GM18511 (cell line): ENCODE measurements at regions not wholly inside any gene's neighbourhood (a gene's known extent, or its start where the extent isn't known, plus 50 kb on each side); places are given as distances from the start of the nearest gene placed in this dataset.

Source experiments
- ATAC-seq: cut with Tn5 transposase; IDR thresholded peaks from one replicate; pipeline ENCODE4 v1.9.1; 2021; ENCODE audit warnings: mild to moderate bottlenecking, moderate library complexity; ENCODE audit not compliant: unreplicated experiment

DNA sequence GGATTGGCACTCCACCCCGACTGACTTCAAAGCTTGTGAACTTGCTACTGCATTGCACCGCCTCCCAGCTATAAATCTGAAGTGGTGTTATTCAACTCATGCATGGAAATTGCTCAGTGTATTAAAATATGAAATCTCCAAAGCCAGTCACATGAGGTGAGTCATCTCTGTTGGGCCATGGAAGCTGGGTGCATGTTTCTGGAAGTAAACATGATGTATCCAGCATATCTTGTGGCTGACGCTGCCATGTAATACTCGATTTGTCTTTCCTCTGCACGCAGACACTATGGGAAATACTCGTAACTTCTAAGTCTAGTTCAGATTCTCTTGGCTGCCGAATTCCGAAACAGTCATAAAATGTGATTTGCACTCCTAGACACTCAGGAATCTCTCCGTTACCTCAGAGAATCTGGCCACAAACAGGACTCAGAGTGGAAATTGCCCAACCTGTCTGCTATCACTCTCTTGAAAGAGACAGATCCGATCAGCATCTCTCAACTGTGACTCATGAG, 154.9 kb upstream of the MPPED2 start:
- ATAC-seq = no peak

DNA sequence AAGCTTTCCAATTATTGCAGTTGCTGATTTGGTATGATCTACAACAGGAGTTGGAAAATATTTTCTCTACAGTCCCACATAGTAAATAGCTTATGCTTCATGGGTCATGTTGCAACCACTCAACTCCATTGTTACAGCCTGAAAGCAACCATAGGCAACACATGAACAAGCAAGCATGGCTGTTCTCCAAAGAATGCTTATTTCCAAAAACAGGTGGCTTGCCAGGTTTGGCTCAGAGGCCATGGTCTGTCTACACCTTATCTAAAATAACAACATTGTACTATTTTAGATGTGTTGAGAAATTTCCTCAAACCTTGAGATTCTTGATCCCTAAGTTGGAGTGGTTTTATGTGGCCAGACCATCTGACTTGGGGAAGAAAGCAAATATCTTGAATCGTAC, 153.9 kb upstream of the MPPED2 start:
- no peak for ATAC-seq

DNA sequence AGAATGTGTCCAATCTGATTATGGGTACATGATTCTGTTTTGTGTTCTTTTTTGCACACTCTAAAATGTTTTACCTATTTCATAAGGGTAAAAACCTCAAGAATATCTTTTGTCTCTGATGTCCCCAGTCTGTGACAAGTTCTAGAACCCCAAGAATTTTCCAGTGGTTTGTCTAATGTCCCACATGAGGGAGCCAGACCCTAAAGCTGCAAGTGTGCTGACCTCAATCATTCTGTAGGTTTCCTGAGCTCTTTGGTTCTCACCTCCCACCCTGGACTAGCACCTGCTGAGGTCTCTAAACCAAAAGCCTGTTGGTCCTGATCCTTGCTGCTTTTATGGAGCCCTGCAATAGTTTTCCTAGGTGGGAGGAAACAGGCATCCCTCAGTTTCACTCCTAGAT, 149.8 kb upstream of the MPPED2 start:
- ATAC-seq = no peak

DNA sequence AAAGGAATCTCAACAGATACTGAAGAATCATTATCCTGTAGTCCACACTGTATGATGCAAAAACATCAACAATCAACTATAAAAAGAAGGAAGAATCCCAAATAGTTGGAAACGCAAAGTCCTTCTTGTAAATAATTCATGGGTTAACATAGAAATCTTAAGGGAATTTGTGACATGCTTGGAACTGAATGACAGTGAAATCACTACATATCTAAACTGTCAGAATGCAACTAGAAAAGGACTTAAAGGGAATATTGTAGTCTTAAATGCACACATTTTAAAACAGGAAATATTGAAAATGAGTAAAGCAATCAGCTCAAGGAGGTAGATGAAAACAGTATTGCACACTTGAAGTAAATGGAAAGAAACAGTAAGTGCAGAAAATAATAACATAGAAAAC, 147.6 kb upstream of the MPPED2 start:
- ATAC-seq = no peak

DNA sequence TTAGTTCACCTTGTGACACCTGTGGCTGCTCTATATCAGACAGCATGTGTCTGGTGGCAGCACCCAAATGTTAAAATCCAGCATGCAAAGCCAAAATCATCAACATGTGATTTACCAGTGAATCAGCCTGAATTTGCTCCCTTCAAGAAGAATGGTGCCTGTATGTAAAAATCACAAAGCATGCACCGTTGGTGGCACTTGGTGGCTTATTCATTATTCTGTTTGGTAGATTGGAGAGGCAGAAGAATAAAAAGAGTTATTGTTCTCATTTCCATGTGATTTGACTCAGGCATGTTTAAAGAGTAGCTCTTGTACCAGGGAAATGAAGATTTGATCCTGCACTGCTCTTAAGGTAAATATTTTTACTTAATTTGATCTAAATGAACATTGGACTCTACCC, 143.9 kb upstream of the MPPED2 start:
- no peak for ATAC-seq

DNA sequence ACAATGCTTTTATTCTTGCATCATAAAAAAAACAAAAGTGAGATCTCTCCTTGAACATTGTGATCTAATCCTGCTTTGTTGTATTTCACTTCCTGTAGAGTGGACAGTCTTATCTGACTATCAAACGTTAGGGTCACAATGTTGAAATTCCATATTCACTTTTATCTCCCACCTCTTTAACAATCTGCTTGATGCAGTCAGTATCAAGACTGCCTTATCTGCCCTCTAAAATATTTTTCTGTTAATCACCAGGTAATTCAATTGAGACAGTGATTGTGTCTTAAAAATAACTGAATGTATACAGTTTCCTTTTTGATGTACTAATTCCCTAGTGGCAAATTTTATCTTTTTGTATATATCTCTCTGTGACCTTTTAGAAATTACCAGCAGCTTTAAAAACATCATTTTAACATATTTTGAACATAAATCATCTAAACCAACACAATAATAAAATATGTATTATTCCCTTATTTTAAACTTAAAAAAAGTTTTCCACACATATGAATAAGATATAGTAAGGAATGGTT, 143.1 kb upstream of the MPPED2 start:
- ATAC-seq = no peak

DNA sequence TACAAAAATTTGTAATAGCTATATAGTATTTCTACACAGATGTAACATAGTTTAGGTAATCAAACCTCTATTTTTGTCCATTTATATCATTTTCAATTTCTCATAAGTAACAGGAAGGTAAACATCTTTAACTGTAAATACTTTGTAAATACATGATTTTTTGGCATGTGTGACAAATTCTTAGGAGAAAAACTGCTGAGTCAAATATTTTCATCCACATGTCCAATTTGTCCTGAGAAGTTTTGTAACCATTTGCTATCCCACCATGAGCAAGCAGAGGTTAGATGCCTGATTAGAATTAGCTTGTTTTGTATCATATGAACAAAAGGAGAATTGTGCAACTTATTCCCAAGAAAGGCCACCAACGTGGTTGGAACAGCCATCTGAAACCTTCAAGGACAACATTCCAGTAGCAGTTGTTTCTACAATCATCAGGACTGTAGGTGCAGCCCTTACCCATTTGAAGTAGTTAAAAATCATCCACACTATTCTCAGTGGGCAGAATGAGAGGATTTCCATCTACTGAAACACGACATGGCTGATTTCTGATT, 139.6 kb upstream of the MPPED2 start:
- no peak for ATAC-seq

DNA sequence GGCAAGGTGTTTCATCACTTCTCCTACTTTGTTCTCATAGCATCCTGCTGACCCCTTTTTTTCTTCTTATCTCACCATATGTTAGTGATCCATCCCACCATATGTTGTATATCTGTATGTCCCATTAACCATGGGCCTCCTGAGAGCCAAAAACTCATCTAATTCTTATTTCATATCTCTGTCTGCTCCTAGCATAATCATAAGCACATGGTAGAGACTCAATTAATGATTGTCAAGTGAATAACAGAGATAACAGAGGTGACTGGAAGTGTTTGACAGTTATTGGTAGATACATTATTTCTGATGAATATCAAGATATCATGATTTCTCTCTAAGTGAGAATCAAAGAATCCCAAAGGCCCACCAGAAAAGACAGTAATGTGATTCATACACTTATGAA, 138.1 kb upstream of the MPPED2 start:
- no peak for ATAC-seq

DNA sequence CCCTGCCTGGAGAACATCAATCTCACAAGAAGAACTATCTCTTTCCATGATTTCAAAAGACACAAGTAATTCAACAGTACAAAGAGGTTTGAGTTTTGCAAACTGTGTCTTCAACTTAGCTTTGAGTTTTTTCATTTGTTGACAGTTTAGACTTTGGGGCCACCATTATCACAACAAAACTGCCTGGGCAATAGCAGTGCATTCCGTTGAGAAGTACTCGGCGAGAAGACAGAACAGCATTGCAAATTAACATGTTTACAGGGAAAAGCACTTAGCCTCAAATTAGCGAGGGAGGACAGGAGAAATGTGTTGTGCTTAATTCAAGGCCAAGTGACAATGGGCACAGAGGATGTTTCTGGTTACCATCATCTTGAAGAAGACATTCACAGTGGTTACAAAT, 133.2 kb upstream of the MPPED2 start:
- ATAC-seq = no peak

DNA sequence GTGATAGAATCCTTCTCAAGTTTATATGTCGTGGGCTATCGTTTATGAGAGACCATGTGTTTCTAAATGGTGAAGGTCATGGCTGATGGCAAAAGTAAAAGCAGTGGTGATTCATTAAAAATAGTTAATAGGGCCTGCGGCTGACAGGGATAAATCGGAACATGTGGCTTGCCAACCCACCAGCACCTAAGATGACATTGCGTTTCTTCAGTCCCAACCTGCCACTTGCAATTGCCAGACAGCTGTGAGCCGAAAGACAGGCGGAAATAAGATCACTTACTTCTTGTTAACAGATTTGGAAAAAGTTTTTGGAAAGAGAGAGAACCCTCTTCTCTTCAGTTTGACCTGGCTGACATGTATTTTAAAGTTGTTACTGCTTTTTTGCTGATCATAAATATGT, 131.5 kb upstream of the MPPED2 start:
- ATAC-seq = no peak

DNA sequence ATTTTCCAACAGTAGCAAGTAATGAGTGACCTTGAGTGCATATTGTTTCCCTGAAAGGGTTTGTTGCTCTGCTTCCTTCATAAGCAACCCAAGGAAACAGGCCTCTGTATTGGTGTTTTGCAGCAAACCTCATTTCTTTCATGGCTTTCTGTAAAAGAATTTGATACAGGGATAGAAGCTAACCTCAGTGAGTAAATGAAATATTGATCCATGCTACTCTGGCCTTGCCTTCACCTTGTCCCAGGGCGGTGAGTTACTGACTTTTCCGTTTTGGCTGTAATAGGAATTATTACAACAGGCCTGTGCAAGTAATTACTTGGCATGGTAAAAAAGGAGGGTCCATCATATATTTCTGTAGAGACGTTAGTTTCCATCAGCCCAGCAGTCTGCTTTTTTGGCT, 130.9 kb upstream of the MPPED2 start:
- no peak for ATAC-seq

DNA sequence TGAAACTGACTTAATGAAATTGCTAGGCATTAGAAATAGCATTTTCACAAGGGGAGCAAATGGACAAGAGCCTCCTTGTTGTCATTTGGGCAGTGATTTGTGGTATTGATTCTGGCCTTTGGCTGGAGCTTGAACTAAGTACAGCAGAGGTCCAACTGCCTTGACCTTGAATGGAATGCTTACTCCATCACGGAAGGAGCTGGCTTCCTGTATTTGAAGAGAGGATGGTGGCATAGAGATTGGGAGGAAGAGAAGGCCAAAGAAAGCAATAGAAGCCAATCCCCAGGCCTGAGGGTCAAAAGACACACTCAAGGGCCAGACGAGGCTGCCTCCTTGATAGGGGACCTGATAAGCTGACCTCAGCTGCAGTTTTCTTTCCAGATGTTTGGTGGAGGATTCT, 126.6 kb upstream of the MPPED2 start:
- no peak for ATAC-seq

DNA sequence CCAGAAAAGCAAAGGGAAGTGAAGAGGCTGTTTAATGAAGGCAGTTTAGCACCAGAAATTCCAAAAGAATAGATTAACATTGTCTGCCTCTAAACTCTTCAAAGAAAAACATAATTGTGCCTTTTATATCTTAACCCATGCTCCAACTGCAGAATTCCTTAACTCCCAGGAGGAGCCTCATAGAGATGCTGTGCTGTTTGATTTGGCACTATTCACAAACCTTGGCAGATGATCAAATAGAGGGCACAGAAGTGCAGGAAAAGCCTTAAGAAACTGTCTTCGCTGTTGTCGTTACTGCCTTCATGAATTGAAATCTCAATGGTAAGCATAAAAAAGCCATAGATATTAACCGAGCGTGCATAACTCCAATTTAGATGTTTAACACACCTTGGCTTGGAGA, 124.1 kb upstream of the MPPED2 start:
- no peak for ATAC-seq

DNA sequence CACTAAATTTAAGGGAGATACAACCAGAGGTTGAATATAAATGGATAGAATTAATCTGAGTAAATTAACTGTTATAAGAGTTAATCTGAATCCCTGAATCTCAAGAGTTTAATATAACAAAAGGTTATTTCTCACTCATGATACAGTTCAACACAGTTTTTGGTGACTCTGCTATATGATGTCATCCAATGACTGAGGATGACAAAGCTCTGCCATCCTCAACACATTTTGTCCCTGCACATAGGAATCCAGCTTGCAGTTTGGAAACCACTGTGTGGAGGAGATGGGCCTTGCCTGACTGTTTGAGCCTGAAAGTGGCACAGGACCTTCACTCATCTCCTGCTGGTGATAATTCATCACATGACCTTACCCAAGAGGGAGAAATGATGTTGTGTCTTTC, 121.0 kb upstream of the MPPED2 start:
- no peak for ATAC-seq

DNA sequence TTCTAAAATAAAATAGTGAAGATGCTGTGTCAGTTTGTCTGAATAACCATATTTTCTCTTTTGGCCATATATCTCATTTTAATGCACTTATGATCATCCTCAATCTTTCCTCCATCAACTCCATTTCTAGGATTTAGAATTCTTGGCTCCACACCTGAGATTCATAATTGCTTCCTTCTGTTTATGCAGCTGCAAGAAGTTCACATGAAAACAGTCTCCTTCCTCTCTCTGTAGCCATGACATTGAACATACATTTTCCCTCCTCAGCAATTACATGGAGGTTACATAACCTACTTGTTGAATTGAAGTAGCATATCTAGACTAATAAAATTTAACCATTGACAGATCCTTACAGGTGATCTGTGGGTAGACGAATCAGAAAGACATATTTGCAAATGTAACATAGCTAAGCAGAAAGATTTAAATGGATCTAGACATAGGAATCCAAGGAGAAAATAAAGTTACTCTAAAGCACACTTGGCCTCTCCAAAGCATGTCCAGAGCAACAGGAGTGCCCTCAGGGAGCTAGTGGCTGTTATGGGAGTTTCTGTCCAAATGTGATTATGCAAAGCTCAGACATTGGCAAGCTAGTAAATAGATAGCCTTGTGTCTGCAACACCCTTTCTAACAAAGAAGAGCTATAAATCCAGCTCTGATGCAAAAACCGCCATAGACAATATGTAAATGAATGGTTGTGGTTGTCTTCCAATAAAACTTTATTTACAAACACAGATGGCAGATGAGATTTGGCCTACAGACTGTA, 119.9 kb upstream of the MPPED2 start:
- no peak for ATAC-seq

DNA sequence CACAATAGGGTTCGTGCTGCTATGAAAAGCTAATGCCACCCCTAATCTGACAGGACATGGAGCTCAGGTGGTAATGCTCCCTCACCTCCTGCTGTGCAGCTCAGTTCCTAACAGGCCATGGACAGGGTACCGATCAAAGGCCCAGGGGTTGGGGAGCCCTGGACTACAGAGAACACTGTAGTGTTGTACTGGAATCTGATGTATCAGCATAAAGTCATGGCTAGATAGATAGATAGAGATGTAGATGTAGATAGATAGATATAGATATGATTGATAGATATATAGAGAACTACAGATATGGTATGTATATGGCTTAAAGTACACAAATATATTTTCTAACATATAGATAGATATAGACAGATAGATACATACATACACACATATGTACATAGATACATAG, 112.3 kb upstream of the MPPED2 start:
- no peak for ATAC-seq

DNA sequence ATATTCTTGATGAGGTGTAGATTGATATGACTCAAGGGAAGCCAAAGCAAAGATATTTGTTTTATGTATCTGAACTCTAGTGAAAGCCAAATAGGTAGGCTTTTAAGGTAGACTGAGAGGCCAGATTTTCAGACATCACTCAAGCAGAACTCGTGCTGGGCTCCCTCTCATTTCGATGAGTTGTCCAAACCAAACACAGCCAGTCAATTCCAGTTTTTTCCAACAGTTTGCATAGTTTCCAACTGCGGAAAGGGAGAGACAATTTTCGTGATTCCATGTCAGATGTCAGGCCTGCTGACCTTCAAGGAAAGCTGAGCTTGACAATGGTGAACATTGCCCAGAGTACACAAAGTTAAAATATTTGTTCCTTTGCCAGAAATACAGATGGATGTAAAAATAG, 110.9 kb upstream of the MPPED2 start:
- no peak for ATAC-seq

DNA sequence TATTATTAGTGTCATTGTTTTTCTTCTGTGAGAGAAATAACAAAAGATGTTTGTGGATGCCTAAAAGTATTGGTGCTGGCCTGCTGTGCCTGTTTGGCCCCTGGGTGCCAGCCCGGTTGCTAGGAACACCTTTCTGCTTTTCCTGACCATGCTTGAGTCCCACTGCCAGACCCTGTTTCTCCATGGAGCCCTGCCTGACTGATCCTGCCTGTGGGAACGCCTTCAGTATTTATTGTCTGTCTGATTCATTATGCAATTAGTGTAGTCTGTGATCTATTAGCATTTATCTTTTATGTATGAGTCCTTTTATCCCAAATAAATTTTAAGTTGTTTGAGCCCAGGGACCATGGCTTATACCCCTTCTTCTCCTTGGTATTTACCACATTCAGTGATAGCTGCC, 98.6 kb upstream of the MPPED2 start:
- no peak for ATAC-seq

DNA sequence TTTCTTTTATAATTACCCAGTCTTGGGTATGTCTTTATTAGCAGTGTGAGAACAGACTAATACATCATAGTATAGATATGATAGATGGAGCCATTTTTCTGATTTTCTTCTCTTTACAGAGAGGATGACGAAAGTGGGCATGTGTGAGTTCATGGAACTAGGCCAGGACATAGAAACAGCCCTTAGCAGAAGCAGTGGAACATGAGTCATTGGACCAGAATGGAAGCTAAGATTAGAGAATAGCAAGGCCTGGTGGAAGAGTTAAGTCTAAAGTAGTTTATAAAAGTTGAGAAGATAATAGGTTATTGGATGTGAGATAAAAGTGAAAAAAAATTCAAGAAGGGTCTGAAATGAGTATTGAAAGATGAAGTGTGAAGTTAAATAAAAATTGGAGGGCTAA, 97.0 kb upstream of the MPPED2 start:
- no peak for ATAC-seq

DNA sequence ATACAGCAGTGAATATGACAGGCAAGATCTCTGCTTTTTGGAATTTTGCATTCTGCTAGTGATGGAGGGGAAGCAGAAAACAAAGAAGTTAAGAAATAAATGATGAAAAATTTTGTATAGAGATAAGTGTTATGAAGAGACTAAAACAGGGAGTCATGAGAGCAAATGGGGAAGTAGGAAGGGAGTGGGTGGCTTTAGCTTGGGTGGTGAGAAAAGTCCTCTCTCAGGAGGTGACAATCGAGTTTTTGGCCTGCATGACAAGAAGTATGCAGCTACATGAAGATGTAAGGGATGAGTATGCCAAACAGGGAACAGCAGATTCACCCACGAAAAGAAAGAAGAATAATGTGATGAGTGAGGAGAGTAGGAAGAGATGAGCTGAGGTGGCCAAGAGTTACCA, 80.7 kb upstream of the MPPED2 start:
- ATAC-seq = peak; percentile 48

DNA sequence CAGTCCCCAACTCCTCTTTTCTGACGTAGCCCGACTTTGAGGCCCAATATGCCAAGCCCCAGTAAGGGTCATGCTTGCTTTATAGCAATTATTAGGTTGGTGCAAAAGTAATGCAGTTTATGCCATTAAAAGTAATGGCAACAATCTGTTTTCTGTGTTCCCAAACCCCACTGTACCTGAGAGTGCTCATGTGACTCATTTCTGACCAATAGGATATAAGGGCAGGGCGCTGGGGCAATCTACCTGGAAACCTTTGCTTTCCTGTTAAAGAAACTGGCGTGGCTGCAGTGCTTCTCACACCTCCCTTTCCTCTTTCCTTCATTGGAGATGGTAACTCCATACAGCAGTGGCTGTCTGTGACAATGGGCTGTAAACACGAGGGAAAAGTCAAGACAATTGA, 78.9 kb upstream of the MPPED2 start:
- no peak for ATAC-seq

DNA sequence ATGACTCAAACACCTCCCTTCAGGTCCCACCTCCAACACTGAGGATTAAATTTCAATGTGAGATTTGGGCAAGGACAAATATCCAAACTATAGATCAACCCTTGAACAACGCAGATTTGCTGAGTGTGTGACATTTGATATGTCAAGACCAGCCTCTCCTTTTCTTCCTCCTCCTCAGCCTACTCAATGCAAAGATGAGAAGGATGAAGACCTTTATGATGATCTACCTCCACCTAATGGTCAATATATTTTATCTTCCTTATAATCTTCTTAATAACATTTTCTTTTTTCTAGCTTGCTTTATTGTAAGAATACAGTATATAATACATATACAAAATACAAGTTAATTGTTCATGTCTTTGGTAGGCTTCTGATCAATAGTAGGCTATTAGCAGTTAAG, 67.5 kb upstream of the MPPED2 start:
- no peak for ATAC-seq

DNA sequence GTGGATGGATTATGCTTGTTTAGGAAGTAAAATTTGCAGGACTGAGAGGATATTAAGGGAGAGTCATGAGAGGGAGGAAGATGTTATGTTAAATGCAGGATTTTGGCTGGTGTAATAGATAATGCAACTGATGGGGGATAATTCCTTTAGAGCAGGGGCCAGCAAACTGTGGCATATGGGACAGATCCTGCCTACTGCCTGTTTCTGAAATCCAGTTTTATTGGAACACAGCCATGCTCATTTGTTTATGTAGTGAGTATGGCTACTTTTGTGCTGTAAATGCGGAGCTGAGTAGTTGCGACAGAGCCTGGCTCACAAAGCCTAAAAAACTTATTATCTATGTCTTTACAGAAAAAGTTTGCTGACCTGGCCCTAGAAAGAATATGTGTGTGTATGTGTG, 66.6 kb upstream of the MPPED2 start:
- ATAC-seq = no peak
